Astrocyte (in vitro differentiated cells and primary cell): ENCODE measurements at regions not wholly inside any gene's neighbourhood (a gene's known extent, or its start where the extent isn't known, plus 50 kb on each side); places are given as distances from the start of the nearest gene placed in this dataset.

Experiments
- DNase-seq: peaks from one replicate; pipeline ENCODE4 v3.0.0-alpha.2; 2010; ENCODE audit warnings: low read depth
- FAIRE-seq: peaks from 2 replicates; lab custom pipeline; 2011; peaks lifted over from hg19 to GRCh38; lab: Jason Lieb, UNC
- H2AFZ ChIP-seq: 2 replicates; pipeline ENCODE4 v1.6.0; 2012; ENCODE audit warnings: low read depth, low read length, inconsistent platforms
- H3K27ac ChIP-seq: 2 replicates; pipeline ENCODE4 v1.5.1; 2011; ENCODE audit warnings: low read depth, low read length, inconsistent platforms
- H3K27me3 ChIP-seq: 2 replicates; pipeline ENCODE4 v1.6.0; 2011; ENCODE audit warnings: low read length, inconsistent platforms; ENCODE audit not compliant: insufficient read depth
- H3K36me3 ChIP-seq: 2 replicates; pipeline ENCODE4 v1.5.1; 2011; ENCODE audit warnings: low read length, inconsistent platforms; ENCODE audit not compliant: insufficient read depth
- H3K4me1 ChIP-seq: 2 replicates; pipeline ENCODE4 v1.5.1; 2011; ENCODE audit warnings: low read length, inconsistent platforms; ENCODE audit not compliant: insufficient read depth
- H3K4me2 ChIP-seq: 2 replicates; pipeline ENCODE4 v1.6.0; 2012; ENCODE audit warnings: low read length, inconsistent platforms
- H3K4me3 ChIP-seq: 2 replicates; pipeline ENCODE4 v1.5.1; 2011; ENCODE audit warnings: low read depth, mild to moderate bottlenecking, low read length, inconsistent platforms; ENCODE audit not compliant: insufficient read depth
- H3K79me2 ChIP-seq: 2 replicates; pipeline ENCODE4 v1.6.0; 2012; ENCODE audit warnings: mild to moderate bottlenecking, low read length, inconsistent platforms; ENCODE audit not compliant: insufficient read depth
- H3K9ac ChIP-seq: 2 replicates; pipeline ENCODE4 v1.6.0; 2012; ENCODE audit warnings: mild to moderate bottlenecking, low read length, inconsistent platforms
- H3K9me3 ChIP-seq: 2 replicates; pipeline ENCODE4 v1.5.1; 2012; ENCODE audit warnings: low read depth, mild to moderate bottlenecking, low read length, inconsistent platforms; ENCODE audit not compliant: insufficient read depth
- H4K20me1 ChIP-seq: 2 replicates; pipeline ENCODE4 v1.6.0; 2012; ENCODE audit warnings: low read length, inconsistent platforms; ENCODE audit not compliant: insufficient read depth
- H3K27ac Mint-ChIP-seq: one replicate; pipeline ENCODE4 v1.8.0; 2021; ENCODE audit warnings: mild to moderate bottlenecking, mixed read lengths; ENCODE audit not compliant: unreplicated experiment
- H3K27me3 Mint-ChIP-seq: one replicate; pipeline ENCODE4 v1.8.0; 2021; ENCODE audit warnings: low read depth, mixed read lengths; ENCODE audit not compliant: unreplicated experiment
- H3K36me3 Mint-ChIP-seq: one replicate; pipeline ENCODE4 v1.8.0; 2021; ENCODE audit warnings: low read depth, mixed read lengths; ENCODE audit not compliant: unreplicated experiment
- H3K4me1 Mint-ChIP-seq: one replicate; pipeline ENCODE4 v1.8.0; 2021; ENCODE audit warnings: low read depth, mixed read lengths; ENCODE audit not compliant: unreplicated experiment
- H3K4me3 Mint-ChIP-seq: one replicate; pipeline ENCODE4 v1.8.0; 2021; ENCODE audit warnings: mild to moderate bottlenecking, moderate library complexity, mixed read lengths; ENCODE audit not compliant: unreplicated experiment
- H3K9me3 Mint-ChIP-seq: one replicate; pipeline ENCODE4 v1.8.0; 2021; ENCODE audit warnings: mild to moderate bottlenecking, mixed read lengths; ENCODE audit not compliant: unreplicated experiment
- EZH2 ChIP-seq: IDR thresholded peaks from 2 replicates; pipeline ENCODE4 v1.6.1; 2012; ENCODE audit warnings: mild to moderate bottlenecking, low read length, inconsistent platforms; ENCODE audit not compliant: insufficient read depth
- TF ChIP-seq, protein P1 (sequence below): IDR thresholded peaks from 2 replicates; pipeline ENCODE4 v1.5.1; 2011; ENCODE audit warnings: low read depth, mild to moderate bottlenecking, inconsistent platforms, low read length, moderate library complexity; ENCODE audit not compliant: insufficient read depth

DNA sequence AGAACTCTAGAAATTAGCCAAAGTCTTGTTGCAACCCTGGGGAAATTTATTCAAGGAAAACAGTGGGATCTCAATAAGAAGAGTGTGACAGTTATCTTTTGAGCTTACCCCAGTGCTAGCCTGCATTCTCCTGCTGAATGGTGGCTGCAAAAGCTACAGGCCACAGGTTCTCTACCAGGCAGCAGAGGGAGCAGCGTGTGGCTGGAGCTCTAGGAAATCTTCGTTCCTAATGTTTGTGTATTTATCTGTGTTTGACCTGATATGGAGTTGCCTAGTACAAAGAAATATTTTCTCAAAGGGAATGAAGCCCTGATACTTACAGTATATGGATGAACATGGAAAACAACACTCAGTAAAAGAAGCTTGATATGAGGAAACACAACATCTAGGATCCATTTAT is 1100.6 kb downstream of the NLGN4Y start:
- Histone ChIP-seq H4K20me1 (no peaks in the 10 kb centered on the region), H3K9ac (no peak overlapping the region), H3K4me3 (no peak overlapping the region), H3K4me2 (no peak overlapping the region), H2AFZ (no peak overlapping the region), H3K4me1 (no peaks in the 10 kb centered on the region), H3K36me3 (no peaks in the 10 kb centered on the region), H3K27me3 (no peaks in the 10 kb centered on the region), H3K27ac (no peak overlapping the region), H3K9me3 (no peaks in the 10 kb centered on the region), H3K79me2 (no peaks in the 10 kb centered on the region)
- no peak for DNase-seq
- TF ChIP-seq, protein P1, sequence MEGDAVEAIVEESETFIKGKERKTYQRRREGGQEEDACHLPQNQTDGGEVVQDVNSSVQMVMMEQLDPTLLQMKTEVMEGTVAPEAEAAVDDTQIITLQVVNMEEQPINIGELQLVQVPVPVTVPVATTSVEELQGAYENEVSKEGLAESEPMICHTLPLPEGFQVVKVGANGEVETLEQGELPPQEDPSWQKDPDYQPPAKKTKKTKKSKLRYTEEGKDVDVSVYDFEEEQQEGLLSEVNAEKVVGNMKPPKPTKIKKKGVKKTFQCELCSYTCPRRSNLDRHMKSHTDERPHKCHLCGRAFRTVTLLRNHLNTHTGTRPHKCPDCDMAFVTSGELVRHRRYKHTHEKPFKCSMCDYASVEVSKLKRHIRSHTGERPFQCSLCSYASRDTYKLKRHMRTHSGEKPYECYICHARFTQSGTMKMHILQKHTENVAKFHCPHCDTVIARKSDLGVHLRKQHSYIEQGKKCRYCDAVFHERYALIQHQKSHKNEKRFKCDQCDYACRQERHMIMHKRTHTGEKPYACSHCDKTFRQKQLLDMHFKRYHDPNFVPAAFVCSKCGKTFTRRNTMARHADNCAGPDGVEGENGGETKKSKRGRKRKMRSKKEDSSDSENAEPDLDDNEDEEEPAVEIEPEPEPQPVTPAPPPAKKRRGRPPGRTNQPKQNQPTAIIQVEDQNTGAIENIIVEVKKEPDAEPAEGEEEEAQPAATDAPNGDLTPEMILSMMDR, result no peak
- H3K4me1 Mint-ChIP-seq, result no peaks in the 10 kb centered on the region
- no peaks in the 10 kb centered on the region for H3K9me3 Mint-ChIP-seq
- no peak overlapping the region for H3K27ac Mint-ChIP-seq
- H3K4me3 Mint-ChIP-seq, result no peak overlapping the region
- H3K36me3 Mint-ChIP-seq, result no peaks in the 10 kb centered on the region
- no peak for FAIRE-seq
- no peaks in the 10 kb centered on the region for H3K27me3 Mint-ChIP-seq

DNA sequence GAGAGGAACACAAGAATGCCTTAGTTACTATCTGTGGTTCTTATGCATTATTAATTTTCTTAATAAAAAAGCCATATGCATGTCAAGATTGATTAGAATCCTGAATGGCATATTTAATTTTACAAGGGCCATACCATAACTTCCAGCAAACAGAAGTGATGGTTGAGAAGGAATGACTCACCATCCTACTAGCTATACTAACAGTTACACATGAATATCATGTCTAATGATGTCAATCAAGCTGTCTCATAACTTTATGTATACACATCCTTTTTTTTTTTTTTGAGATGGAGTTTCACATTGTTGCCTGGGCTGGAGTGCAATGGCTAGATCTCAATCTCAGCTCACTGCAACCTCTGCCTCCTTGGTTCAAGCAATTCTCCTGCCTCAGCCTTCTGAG is 1123.9 kb downstream of the NLGN4Y start:
- H3K36me3 Mint-ChIP-seq, result no peaks in the 10 kb centered on the region
- H3K9me3 Mint-ChIP-seq, result no peaks in the 10 kb centered on the region
- no peak overlapping the region for H3K9ac ChIP-seq
- no peak overlapping the region for H3K4me3 ChIP-seq
- DNase-seq (no peak), FAIRE-seq (no peak)
- TF ChIP-seq, protein P1, result no peak
- TF ChIP-seq EZH2, result no peak
- no peak overlapping the region for H2AFZ ChIP-seq
- no peaks in the 10 kb centered on the region for H3K4me1 Mint-ChIP-seq
- H3K27me3 Mint-ChIP-seq, result no peaks in the 10 kb centered on the region
- H3K27ac ChIP-seq, result no peak overlapping the region
- H3K27ac Mint-ChIP-seq, result no peak overlapping the region
- H3K4me1 ChIP-seq, result no peaks in the 10 kb centered on the region
- H3K9me3 ChIP-seq, result no peaks in the 10 kb centered on the region
- H3K4me2 ChIP-seq, result no peak overlapping the region
- no peaks in the 10 kb centered on the region for H4K20me1 ChIP-seq
- H3K27me3 ChIP-seq, result no peaks in the 10 kb centered on the region
- H3K36me3 ChIP-seq, result no peaks in the 10 kb centered on the region
- no peaks in the 10 kb centered on the region for H3K79me2 ChIP-seq
- no peak overlapping the region for H3K4me3 Mint-ChIP-seq

DNA sequence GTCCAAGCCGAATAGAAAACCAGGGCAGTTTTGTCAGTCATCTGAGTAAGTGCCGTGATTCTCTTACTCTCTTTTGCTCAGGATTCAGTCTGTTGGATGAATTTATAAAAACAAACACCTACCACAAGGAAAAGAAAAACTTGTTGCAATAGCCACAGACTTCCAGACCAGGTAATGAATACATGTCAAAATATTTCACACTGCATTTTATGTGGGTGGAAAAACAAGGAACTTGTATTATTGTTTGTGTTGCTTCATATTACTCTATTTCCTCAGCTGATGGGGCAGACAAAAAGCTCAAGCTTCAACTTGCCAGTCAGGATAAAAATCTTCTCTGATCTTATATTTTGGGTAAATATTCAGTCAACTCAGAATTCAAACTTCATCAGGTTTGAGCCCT is 1125.7 kb downstream of the NLGN4Y start:
- TF ChIP-seq, protein P1, result no peak
- no peak for TF ChIP-seq EZH2
- Mint-ChIP-seq H3K9me3 (no peaks in the 10 kb centered on the region), H3K27ac (no peak overlapping the region), H3K36me3 (no peaks in the 10 kb centered on the region), H3K4me3 (no peak overlapping the region), H3K4me1 (no peaks in the 10 kb centered on the region), H3K27me3 (peaks cover 2% of the 10 kb centered on the region)
- Histone ChIP-seq H4K20me1 (no peaks in the 10 kb centered on the region), H3K4me3 (no peak overlapping the region), H3K9me3 (no peaks in the 10 kb centered on the region), H3K27ac (no peak overlapping the region), H3K36me3 (no peaks in the 10 kb centered on the region), H3K79me2 (no peaks in the 10 kb centered on the region), H3K9ac (no peak overlapping the region), H3K4me1 (no peaks in the 10 kb centered on the region), H3K4me2 (no peak overlapping the region), H2AFZ (no peak overlapping the region), H3K27me3 (no peaks in the 10 kb centered on the region)
- FAIRE-seq, result no peak
- DNase-seq, result no peak
